ENCODE measurements at regions not wholly inside any gene's neighbourhood (a gene's known extent, or its start where the extent isn't known, plus 50 kb on each side); places are given as distances from the start of the nearest gene placed in this dataset.

GRCh38 chr13:82654143-82654542, 1228.1 kb downstream of the SLITRK1 start (continued):
- no peak for TF ChIP-seq KDM1A (IDR thresholded peaks at IDR 0.05; ENCODE audit: borderline replicate concordance)
- TF ChIP-seq BACH1 (IDR thresholded peaks at IDR 0.05; ENCODE audit: borderline replicate concordance): no peak
- no peak for TF ChIP-seq FOXK2 (IDR thresholded peaks at IDR 0.05)
- TF ChIP-seq ZNF24 (IDR thresholded peaks at IDR 0.05): no peak
- TF ChIP-seq MEF2B (IDR thresholded peaks at IDR 0.05; ENCODE audit: partially characterized antibody, poor library complexity, severe bottlenecking): no peak
- TF ChIP-seq TCF12 (IDR thresholded peaks at IDR 0.05; ENCODE audit: low read depth, low read length): no peak
- TF ChIP-seq SMARCA5 (IDR thresholded peaks at IDR 0.05): no peak
- TF ChIP-seq CHD1 (IDR thresholded peaks at IDR 0.05; ENCODE audit: low read depth, low read length): no peak
- TF ChIP-seq NFXL1 (IDR thresholded peaks at IDR 0.05; ENCODE audit: borderline replicate concordance): no peak

- Histone ChIP-seq H3K79me2 (ENCODE audit: control insufficient read depth, insufficient read depth, low read length) (no peaks in the 10 kb centered on the region), H3K27ac (ENCODE audit: control insufficient read depth, insufficient read depth) (no peak overlapping the region), H3K9me3 (replicated peaks; ENCODE audit: control insufficient read depth, insufficient read depth, low read length) (no peaks in the 10 kb centered on the region), H3K4me2 (ENCODE audit: control insufficient read depth, insufficient read depth) (no peak overlapping the region), H2AFZ (ENCODE audit: control insufficient read depth, low read depth, low read length) (no peak overlapping the region), H3K9ac (ENCODE audit: control insufficient read depth, insufficient read depth, low read length) (no peak overlapping the region), H3K27me3 (replicated peaks in 1 of 2; ENCODE audit: control insufficient read depth in 2 of 2, insufficient read depth in 2 of 2, low read length in 1 of 2) (no peaks in the 10 kb centered on the region), H3K4me3 (no peak overlapping the region), H3K4me1 (ENCODE audit: control insufficient read depth, insufficient read depth, low read length) (no peaks in the 10 kb centered on the region), H4K20me1 (ENCODE audit: control insufficient read depth, insufficient read depth) (no peaks in the 10 kb centered on the region), H3K36me3 (ENCODE audit: control insufficient read depth in 2 of 2, insufficient read depth in 2 of 2, low read length in 1 of 2) (no peaks in the 10 kb centered on the region)
- BruUV-seq (replicated peaks): no TSS peak
- ATAC-seq: no peak
- ChIA-PET CTCF (no interaction called here), RAD21 (ENCODE audit: unreplicated experiment) (no interaction called here), POLR2A (no interaction called here), SMC1A (ENCODE audit: uncharacterized antibody, unreplicated experiment) (no interaction called here)
- FAIRE-seq: no peak
- WGBS (ENCODE audit: insufficient coverage, insufficient replicate concordance, low lambda C conversion rate, missing lambda C conversion rate): 86% methylated on average over 1 of the region's 1 CpG
- no peak for DNase-seq (ENCODE audit: low read depth, low spot score)
- no peak for TF ChIP-seq MLLT1 (IDR thresholded peaks at IDR 0.05)
- no peak for TF ChIP-seq PAX8 (IDR thresholded peaks at IDR 0.05)
- no peak for TF ChIP-seq EP300 (IDR thresholded peaks at IDR 0.05; ENCODE audit: borderline replicate concordance in 1 of 2, control insufficient read depth in 1 of 2, low read depth in 2 of 2, low read length in 2 of 2)
- no peak for TF ChIP-seq USF1 (IDR thresholded peaks at IDR 0.05; ENCODE audit: borderline replicate concordance, extremely low read length, insufficient read depth, low read depth, low read length)
- no peak for TF ChIP-seq HDGF (IDR thresholded peaks at IDR 0.05)
- TF ChIP-seq PAX5 (IDR thresholded peaks at IDR 0.05; ENCODE audit: borderline replicate concordance, low read depth, low read length): no peak
- no peak for TF ChIP-seq FOXM1 (IDR thresholded peaks at IDR 0.05; ENCODE audit: low read depth, low read length)
- TF ChIP-seq BRCA1 (IDR thresholded peaks at IDR 0.05; ENCODE audit: low read depth, low read length): no peak
- intact Hi-C loops (cut with micrococcal nuclease; ENCODE audit: unreplicated experiment) (no loop called here), in situ Hi-C loops (cut with MboI) (no loop called here)
Observed at GRCh38 chr13:82647540-82647939, 1234.7 kb downstream of the SLITRK1 start.

Measured in GM12878 (cell line).